ENCODE measurements at regions not wholly inside any gene's neighbourhood (a gene's known extent, or its start where the extent isn't known, plus 50 kb on each side); places are given as distances from the start of the nearest gene placed in this dataset.

DNA sequence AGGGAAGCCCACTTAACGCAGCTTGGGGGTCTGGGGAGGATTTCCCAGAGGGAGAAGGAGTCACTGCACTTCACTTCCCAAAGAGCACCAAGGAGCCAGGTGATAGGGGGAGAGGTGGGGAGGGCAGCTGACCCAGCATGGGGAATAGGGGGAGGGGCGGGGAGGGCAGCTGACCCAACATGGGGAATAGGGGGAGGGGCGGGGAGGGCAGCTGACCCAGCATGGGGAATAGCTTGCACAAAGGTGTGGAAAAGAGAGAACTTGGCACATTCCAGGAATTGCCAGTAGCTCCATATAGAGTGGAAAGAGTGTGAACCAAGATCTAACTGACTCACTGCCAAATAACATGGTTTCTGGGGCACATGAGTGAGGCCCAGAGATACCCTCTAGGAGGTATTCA is 110.3 kb downstream of the CCT6B start:
- H3K27me3 ChIP-seq (ENCODE audit: control insufficient read depth, insufficient read depth, low read length) = no peaks in the 10 kb centered on the region
- no peak overlapping the region for H3K4me3 ChIP-seq (ENCODE audit: low read depth, low read length)
- no peak for DNase-seq (ENCODE audit: low read depth)
- H3K36me3 ChIP-seq (ENCODE audit: control insufficient read depth, insufficient read depth, low read length) = no peaks in the 10 kb centered on the region
- TF ChIP-seq, protein P1, sequence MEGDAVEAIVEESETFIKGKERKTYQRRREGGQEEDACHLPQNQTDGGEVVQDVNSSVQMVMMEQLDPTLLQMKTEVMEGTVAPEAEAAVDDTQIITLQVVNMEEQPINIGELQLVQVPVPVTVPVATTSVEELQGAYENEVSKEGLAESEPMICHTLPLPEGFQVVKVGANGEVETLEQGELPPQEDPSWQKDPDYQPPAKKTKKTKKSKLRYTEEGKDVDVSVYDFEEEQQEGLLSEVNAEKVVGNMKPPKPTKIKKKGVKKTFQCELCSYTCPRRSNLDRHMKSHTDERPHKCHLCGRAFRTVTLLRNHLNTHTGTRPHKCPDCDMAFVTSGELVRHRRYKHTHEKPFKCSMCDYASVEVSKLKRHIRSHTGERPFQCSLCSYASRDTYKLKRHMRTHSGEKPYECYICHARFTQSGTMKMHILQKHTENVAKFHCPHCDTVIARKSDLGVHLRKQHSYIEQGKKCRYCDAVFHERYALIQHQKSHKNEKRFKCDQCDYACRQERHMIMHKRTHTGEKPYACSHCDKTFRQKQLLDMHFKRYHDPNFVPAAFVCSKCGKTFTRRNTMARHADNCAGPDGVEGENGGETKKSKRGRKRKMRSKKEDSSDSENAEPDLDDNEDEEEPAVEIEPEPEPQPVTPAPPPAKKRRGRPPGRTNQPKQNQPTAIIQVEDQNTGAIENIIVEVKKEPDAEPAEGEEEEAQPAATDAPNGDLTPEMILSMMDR (IDR thresholded peaks at IDR 0.05; ENCODE audit: insufficient read depth, low read length, severe bottlenecking) = no peak
- no peak for FAIRE-seq

DNA sequence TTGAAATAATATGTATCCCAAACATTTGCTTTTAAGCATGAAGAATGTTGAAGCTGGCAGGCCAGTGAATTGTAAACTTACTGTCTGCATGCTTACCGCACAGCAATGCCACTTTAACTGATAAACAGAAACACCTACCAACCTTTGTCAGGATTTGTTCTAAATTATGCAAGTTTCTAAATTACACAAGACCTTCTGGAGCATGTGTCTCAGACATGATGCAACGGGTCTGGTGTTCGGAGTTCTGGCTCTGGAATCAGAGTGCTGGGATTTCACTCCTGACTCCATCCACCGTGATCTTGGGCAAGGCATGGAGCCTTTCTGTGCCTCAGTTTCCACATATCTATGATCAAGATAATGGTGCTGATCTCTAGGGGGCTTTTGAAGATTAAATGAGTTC is 111.2 kb downstream of the CCT6B start:
- Histone ChIP-seq H3K4me3 (ENCODE audit: low read depth, low read length) (no peak overlapping the region), H3K36me3 (ENCODE audit: control insufficient read depth, insufficient read depth, low read length) (no peaks in the 10 kb centered on the region), H3K27me3 (ENCODE audit: control insufficient read depth, insufficient read depth, low read length) (no peaks in the 10 kb centered on the region)
- peak; percentile 2 for DNase-seq (ENCODE audit: low read depth)
- TF ChIP-seq, protein P1 (IDR thresholded peaks at IDR 0.05; ENCODE audit: insufficient read depth, low read length, severe bottlenecking) = no peak
- FAIRE-seq = no peak

DNA sequence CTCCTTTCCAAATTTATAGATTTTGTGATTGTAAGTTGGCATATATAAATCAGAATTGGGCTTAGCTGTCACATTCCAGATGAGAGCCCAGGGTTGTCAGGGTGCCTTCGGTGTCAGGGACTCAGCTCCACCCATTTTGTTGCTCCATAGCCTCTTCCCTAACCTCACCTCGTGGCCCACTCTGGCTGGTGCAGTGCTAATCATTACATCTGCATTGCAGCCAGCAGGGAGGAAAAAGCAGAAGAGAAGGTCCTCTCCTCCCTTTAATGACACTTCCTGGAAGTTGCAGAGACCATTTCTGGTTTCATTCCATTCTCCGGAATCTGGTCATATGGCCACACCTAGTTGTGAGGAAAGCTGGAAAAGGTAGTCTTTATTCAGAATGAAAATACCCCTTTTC is 113.3 kb downstream of the CCT6B start:
- TF ChIP-seq, protein P1 (IDR thresholded peaks at IDR 0.05; ENCODE audit: insufficient read depth, low read length, severe bottlenecking) = no peak
- FAIRE-seq (peak; percentile 76), DNase-seq (ENCODE audit: low read depth) (no peak)
- no peak overlapping the region for H3K4me3 ChIP-seq (ENCODE audit: low read depth, low read length)
- no peaks in the 10 kb centered on the region for H3K36me3 ChIP-seq (ENCODE audit: control insufficient read depth, insufficient read depth, low read length)
- H3K27me3 ChIP-seq (ENCODE audit: control insufficient read depth, insufficient read depth, low read length) = no peaks in the 10 kb centered on the region

DNA sequence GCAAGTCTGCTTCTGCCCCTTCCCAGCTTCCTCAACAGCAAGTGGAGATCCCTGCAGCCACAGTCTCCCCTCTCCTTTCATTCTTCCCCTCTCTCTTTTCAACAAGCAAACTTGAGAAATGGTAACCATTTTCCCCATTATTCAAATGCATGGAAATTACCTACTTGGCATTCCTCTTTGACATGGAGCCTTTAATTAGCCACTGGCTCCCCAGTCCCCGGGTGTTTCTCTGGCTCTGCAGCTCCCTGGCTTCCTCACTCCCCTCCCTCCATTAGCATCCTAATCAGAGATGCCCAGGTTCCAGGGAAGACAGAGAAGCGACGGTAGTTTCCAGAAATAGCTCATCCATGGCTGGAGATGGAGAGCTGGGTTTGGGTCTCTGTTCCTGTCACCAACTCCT is 116.0 kb downstream of the CCT6B start:
- FAIRE-seq (no peak), DNase-seq (ENCODE audit: low read depth) (no peak)
- Histone ChIP-seq H3K27me3 (ENCODE audit: control insufficient read depth, insufficient read depth, low read length) (no peaks in the 10 kb centered on the region), H3K4me3 (ENCODE audit: low read depth, low read length) (no peak overlapping the region), H3K36me3 (ENCODE audit: control insufficient read depth, insufficient read depth, low read length) (no peaks in the 10 kb centered on the region)
- TF ChIP-seq, protein P1 (IDR thresholded peaks at IDR 0.05; ENCODE audit: insufficient read depth, low read length, severe bottlenecking) = no peak

DNA sequence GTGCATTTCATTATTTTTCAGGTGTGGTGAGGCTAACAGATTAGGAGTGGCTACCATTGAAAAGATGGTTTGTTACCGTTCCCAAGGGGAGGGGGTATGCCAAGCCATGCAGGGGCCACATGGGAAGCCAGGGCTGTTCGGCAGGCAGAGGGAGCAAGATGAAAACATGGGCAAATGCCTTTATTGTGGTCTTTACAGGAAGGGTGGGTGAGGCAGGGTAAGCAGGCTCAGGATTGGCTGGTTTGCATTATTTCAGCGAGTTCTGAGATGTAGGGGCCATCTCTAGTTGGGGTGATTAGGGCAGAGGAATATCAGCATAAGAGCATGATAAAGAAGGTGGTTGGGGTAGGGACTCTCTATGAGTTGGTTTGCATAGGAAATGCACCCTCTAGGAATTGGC is 117.6 kb downstream of the CCT6B start:
- Histone ChIP-seq H3K36me3 (ENCODE audit: control insufficient read depth, insufficient read depth, low read length) (no peaks in the 10 kb centered on the region), H3K27me3 (ENCODE audit: control insufficient read depth, insufficient read depth, low read length) (no peaks in the 10 kb centered on the region), H3K4me3 (ENCODE audit: low read depth, low read length) (no peak overlapping the region)
- FAIRE-seq (no peak), DNase-seq (ENCODE audit: low read depth) (no peak)
- TF ChIP-seq, protein P1 (IDR thresholded peaks at IDR 0.05; ENCODE audit: insufficient read depth, low read length, severe bottlenecking) = no peak

DNA sequence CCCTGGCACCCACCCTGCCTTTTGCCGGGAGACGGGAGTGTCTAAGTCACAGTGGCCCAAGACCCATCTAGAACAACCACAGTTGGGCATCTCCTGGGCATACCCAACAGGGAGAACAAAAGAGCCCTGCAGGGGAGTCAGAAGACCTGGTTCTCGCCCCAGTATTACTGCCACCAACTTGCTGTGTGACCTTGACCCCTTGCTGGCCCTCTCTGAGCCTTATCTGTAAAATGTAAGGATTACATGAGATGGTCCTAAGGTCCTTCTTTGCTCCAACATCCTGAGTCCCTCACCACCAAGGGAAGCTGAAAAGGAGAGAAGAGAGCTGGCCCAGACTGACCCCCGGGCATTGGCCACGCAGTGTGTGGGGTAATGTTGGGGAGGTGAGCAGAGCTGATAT is 119.0 kb downstream of the CCT6B start:
- H3K36me3 ChIP-seq (ENCODE audit: control insufficient read depth, insufficient read depth, low read length) = no peaks in the 10 kb centered on the region
- DNase-seq (ENCODE audit: low read depth) (no peak), FAIRE-seq (no peak)
- TF ChIP-seq, protein P1 (IDR thresholded peaks at IDR 0.05; ENCODE audit: insufficient read depth, low read length, severe bottlenecking) = no peak
- no peaks in the 10 kb centered on the region for H3K27me3 ChIP-seq (ENCODE audit: control insufficient read depth, insufficient read depth, low read length)
- no peak overlapping the region for H3K4me3 ChIP-seq (ENCODE audit: low read depth, low read length)
